ENCODE measurements at regions not wholly inside any gene's neighbourhood (a gene's known extent, or its start where the extent isn't known, plus 50 kb on each side); places are given as distances from the start of the nearest gene placed in this dataset.

- TF ChIP-seq ZNF460 (CRISPR knock-in tag; IDR thresholded peaks at IDR 0.05; ENCODE audit: borderline replicate concordance) = no peak
- TF ChIP-seq HOMEZ (CRISPR knock-in tag; IDR thresholded peaks at IDR 0.05; ENCODE audit: low read depth) = peak; percentile 54
- TF ChIP-seq THYN1 (CRISPR knock-in tag; IDR thresholded peaks at IDR 0.05; ENCODE audit: borderline replicate concordance, low read depth) = no peak
- TF ChIP-seq E2F5 (CRISPR knock-in tag; conservative IDR thresholded peaks at IDR 0.05) = no peak
- peak; percentile 31; the same call in 1 of the 2 replicates for TF ChIP-seq ZNF605 (CRISPR knock-in tag; IDR thresholded peaks at IDR 0.05)
- peak; percentile 91; the same call in 1 of the 2 replicates for TF ChIP-seq WIZ (CRISPR knock-in tag; IDR thresholded peaks at IDR 0.05)
- TF ChIP-seq, protein P1, sequence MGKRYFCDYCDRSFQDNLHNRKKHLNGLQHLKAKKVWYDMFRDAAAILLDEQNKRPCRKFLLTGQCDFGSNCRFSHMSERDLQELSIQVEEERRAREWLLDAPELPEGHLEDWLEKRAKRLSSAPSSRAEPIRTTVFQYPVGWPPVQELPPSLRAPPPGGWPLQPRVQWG (CRISPR knock-in tag; IDR thresholded peaks at IDR 0.05; ENCODE audit: borderline replicate concordance, low read depth) = no peak
- TF ChIP-seq ZC3H13 (CRISPR knock-in tag; IDR thresholded peaks at IDR 0.05) = no peak
- TF ChIP-seq, protein P2, sequence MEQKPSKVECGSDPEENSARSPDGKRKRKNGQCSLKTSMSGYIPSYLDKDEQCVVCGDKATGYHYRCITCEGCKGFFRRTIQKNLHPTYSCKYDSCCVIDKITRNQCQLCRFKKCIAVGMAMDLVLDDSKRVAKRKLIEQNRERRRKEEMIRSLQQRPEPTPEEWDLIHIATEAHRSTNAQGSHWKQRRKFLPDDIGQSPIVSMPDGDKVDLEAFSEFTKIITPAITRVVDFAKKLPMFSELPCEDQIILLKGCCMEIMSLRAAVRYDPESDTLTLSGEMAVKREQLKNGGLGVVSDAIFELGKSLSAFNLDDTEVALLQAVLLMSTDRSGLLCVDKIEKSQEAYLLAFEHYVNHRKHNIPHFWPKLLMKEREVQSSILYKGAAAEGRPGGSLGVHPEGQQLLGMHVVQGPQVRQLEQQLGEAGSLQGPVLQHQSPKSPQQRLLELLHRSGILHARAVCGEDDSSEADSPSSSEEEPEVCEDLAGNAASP (CRISPR knock-in tag; IDR thresholded peaks at IDR 0.05; ENCODE audit: borderline replicate concordance) = peak; percentile 83; the same call in 1 of the 2 replicates
- no peak for TF ChIP-seq IRX3 (CRISPR knock-in tag; IDR thresholded peaks at IDR 0.05; ENCODE audit: borderline replicate concordance, low read depth)
- peak; percentile 63 for TF ChIP-seq STAG1 (CRISPR knock-in tag; IDR thresholded peaks at IDR 0.05)
- TF ChIP-seq ZNF333 (CRISPR knock-in tag; IDR thresholded peaks at IDR 0.05; ENCODE audit: borderline replicate concordance) = no peak
- peak; percentile 72 for TF ChIP-seq KAT8 (CRISPR knock-in tag; IDR thresholded peaks at IDR 0.05)
- TF ChIP-seq DR1 (CRISPR knock-in tag; IDR thresholded peaks at IDR 0.05) = no peak
- TF ChIP-seq FOXM1 (CRISPR knock-in tag; IDR thresholded peaks at IDR 0.05) = no peak
- no peak for TF ChIP-seq ZNF549 (CRISPR knock-in tag; IDR thresholded peaks at IDR 0.05)
- TF ChIP-seq ADNP (CRISPR knock-in tag; IDR thresholded peaks at IDR 0.05) = no peak
- TF ChIP-seq ATF5 (CRISPR knock-in tag; IDR thresholded peaks at IDR 0.05; ENCODE audit: low read depth) = no peak
- no peak for TF ChIP-seq ZFP62 (CRISPR knock-in tag; IDR thresholded peaks at IDR 0.05)
- TF ChIP-seq CENPT (CRISPR knock-in tag; IDR thresholded peaks at IDR 0.05; ENCODE audit: low read depth) = no peak
- peak in 1 of 2 experiments; percentile 79; a peak in 2 of 4 replicates for TF ChIP-seq ATF4 (CRISPR knock-in tag; IDR thresholded peaks at IDR 0.05)
- TF ChIP-seq TEAD2 (CRISPR knock-in tag; IDR thresholded peaks at IDR 0.05) = no peak
- TF ChIP-seq JUND (CRISPR knock-in tag; IDR thresholded peaks at IDR 0.05) = no peak; the same call in 1 of the 2 replicates
- no peak for TF ChIP-seq ZNF225 (CRISPR knock-in tag; IDR thresholded peaks at IDR 0.05)
Measured at GRCh38 chr1:234978397-234979295, 150.0 kb downstream of the TOMM20 start (continued).
